OCI-LY7 (cell line): ENCODE measurements at regions not wholly inside any gene's neighbourhood (a gene's known extent, or its start where the extent isn't known, plus 50 kb on each side); places are given as distances from the start of the nearest gene placed in this dataset.

Experiments used
- BruUV-seq: library from RNA; stranded (reverse); fragments of 400-500 nt; replicated peaks from 2 replicates; lab custom pipeline; 2021; lab: Mats Ljungman, UMichigan
- CTCF ChIA-PET: fragments of 300-600 bp; sonication (Branson Sonifier 250); formaldehyde crosslinking; loops from one replicate; lab custom pipeline; 2022; ENCODE audit warnings: antibody characterized with exemption; ENCODE audit not compliant: unreplicated experiment; lab: Charles Lee
- POLR2A ChIA-PET: fragments of 300-600 bp; sonication (Branson Sonifier 250); formaldehyde crosslinking; loops from one replicate; lab custom pipeline; 2022; ENCODE audit warnings: antibody characterized with exemption; lab: Charles Lee
- DNase-seq: peaks from one replicate; pipeline ENCODE4 v3.0.0-alpha.2; 2015; ENCODE audit warnings: low spot score
- H2AFZ ChIP-seq: fragments of 200-600 bp; sonication (generic), shearing (Covaris generic); 2 replicates; pipeline ENCODE4 v1.6.1; 2014; ENCODE audit warnings: mild to moderate bottlenecking, antibody characterized with exemption, low read length, moderate library complexity
- H3K27ac ChIP-seq: fragments of 200-600 bp; sonication (generic); 2 replicates; pipeline ENCODE4 v1.5.1; 2014; ENCODE audit warnings: mixed run types, low read depth, mild to moderate bottlenecking, moderate library complexity, low read length, inconsistent platforms; ENCODE audit not compliant: poor library complexity, severe bottlenecking
- H3K36me3 ChIP-seq: fragments of 200-600 bp; sonication (generic); 2 replicates; pipeline ENCODE4 v1.6.1; 2014; ENCODE audit warnings: mild to moderate bottlenecking, antibody characterized with exemption, low read length, moderate library complexity, mixed read lengths; ENCODE audit not compliant: insufficient read depth
- H3K4me1 ChIP-seq: fragments of 200-600 bp; sonication (generic); 2 replicates; pipeline ENCODE4 v1.5.1; 2014; ENCODE audit warnings: mild to moderate bottlenecking, low read length; ENCODE audit not compliant: insufficient read depth, poor library complexity, severe bottlenecking
- H3K4me2 ChIP-seq: fragments of 200-600 bp; sonication (generic); 2 replicates; pipeline ENCODE4 v1.6.1; 2014; ENCODE audit warnings: mild to moderate bottlenecking, low read length
- H3K4me3 ChIP-seq: fragments of 200-600 bp; sonication (generic); 2 replicates; pipeline ENCODE4 v1.5.1; 2014; ENCODE audit warnings: mild to moderate bottlenecking, low read depth, low read length; ENCODE audit not compliant: poor library complexity, severe bottlenecking
- H3K79me2 ChIP-seq: fragments of 200-600 bp; sonication (generic); 2 replicates; pipeline ENCODE4 v1.6.1; 2016; ENCODE audit warnings: low read depth, mild to moderate bottlenecking, low read length, moderate library complexity, mixed read lengths; ENCODE audit not compliant: insufficient read depth
- H3K9me2 ChIP-seq: fragments of 200-600 bp; sonication (generic); 2 replicates; pipeline ENCODE4 v1.6.1; 2016; ENCODE audit warnings: mild to moderate bottlenecking, low read length, mixed read lengths; ENCODE audit not compliant: insufficient read depth
- H3K9me3 ChIP-seq: fragments of 200-600 bp; sonication (generic); 2 replicates; pipeline ENCODE4 v1.6.1; 2014; ENCODE audit warnings: mild to moderate bottlenecking, mixed run types, low read length, mixed read lengths
- H4K20me1 ChIP-seq: fragments of 200-600 bp; sonication (generic); 2 replicates; pipeline ENCODE4 v1.6.1; 2014; ENCODE audit warnings: mild to moderate bottlenecking, antibody characterized with exemption, low read length, moderate library complexity, mixed read lengths; ENCODE audit not compliant: insufficient read depth
- CTCF ChIP-seq: fragments of 200-600 bp; sonication (generic); conservative IDR thresholded peaks from 2 replicates; pipeline ENCODE4 v1.5.1; 2014; ENCODE audit warnings: mild to moderate bottlenecking, antibody characterized with exemption, low read length, moderate library complexity, mixed read lengths
- EZH2phosphoT487 ChIP-seq: fragments of 200-600 bp; sonication (generic); IDR thresholded peaks from 2 replicates; pipeline ENCODE4 v1.6.1; 2018; ENCODE audit warnings: low read depth, borderline replicate concordance, mild to moderate bottlenecking, mixed run types, antibody characterized with exemption, low read length, moderate library complexity, mixed read lengths
- intact Hi-C: fragments of 100-400 bp; cut with micrococcal nuclease; formaldehyde crosslinking; loops from one replicate; pipeline ENCODE4 v1.10.0; 2022; ENCODE audit not compliant: unreplicated experiment

- POLR2A ChIA-PET = no interaction called here
- no peak for TF ChIP-seq EZH2phosphoT487
- CTCF ChIA-PET = no interaction called here
Observed at GRCh38 chr9:126225611-126226609, 100.7 kb upstream of the MVB12B start.

GRCh38 chr9:126226991-126227936 is 99.4 kb upstream of the MVB12B start:
- Histone ChIP-seq H3K36me3 (no peaks in the 10 kb centered on the region), H3K4me2 (no peak overlapping the region), H3K9me2 (no peaks in the 10 kb centered on the region), H3K4me1 (no peaks in the 10 kb centered on the region), H4K20me1 (no peaks in the 10 kb centered on the region), H2AFZ (no peak overlapping the region), H3K79me2 (no peaks in the 10 kb centered on the region), H3K27ac (no peak overlapping the region), H3K9me3 (no peaks in the 10 kb centered on the region), H3K4me3 (no peak overlapping the region)
- intact Hi-C loops = loop anchor here (5.0 to 10.0 kb wide), 2 partner anchors 265 to 672 kb away; no protein-coding TSS in a partner anchor
- ChIA-PET POLR2A (no interaction called here), CTCF (interaction anchor here (0.6 kb wide), 1 partner anchor 104 kb away, joined by 3 read pairs; no protein-coding TSS in a partner anchor)
- BruUV-seq = no TSS peak
- TF ChIP-seq CTCF = no peak
- no peak for TF ChIP-seq EZH2phosphoT487
- no peak for DNase-seq

More at GRCh38 chr9:126225611-126226609, 100.7 kb upstream of the MVB12B start:
- Histone ChIP-seq H3K4me1 (no peaks in the 10 kb centered on the region), H3K79me2 (no peaks in the 10 kb centered on the region), H3K4me3 (no peak overlapping the region), H3K9me2 (no peaks in the 10 kb centered on the region), H3K27ac (no peak overlapping the region), H2AFZ (no peak overlapping the region), H3K4me2 (no peak overlapping the region), H3K9me3 (no peaks in the 10 kb centered on the region), H3K36me3 (no peaks in the 10 kb centered on the region), H4K20me1 (no peaks in the 10 kb centered on the region)
- intact Hi-C loops = loop anchor here (5.0 to 10.0 kb wide), 2 partner anchors 266 to 671 kb away; no protein-coding TSS in a partner anchor
- BruUV-seq = no TSS peak
- no peak for DNase-seq
